OCI-LY7 (cell line): ENCODE measurements at regions not wholly inside any gene's neighbourhood (a gene's known extent, or its start where the extent isn't known, plus 50 kb on each side); places are given as distances from the start of the nearest gene placed in this dataset.

Experiments used
- BruUV-seq: library from RNA; stranded (reverse); fragments of 400-500 nt; replicated peaks from 2 replicates; lab custom pipeline; 2021; lab: Mats Ljungman, UMichigan
- CTCF ChIA-PET: fragments of 300-600 bp; sonication (Branson Sonifier 250); formaldehyde crosslinking; loops from one replicate; lab custom pipeline; 2022; ENCODE audit warnings: antibody characterized with exemption; ENCODE audit not compliant: unreplicated experiment; lab: Charles Lee
- POLR2A ChIA-PET: fragments of 300-600 bp; sonication (Branson Sonifier 250); formaldehyde crosslinking; loops from one replicate; lab custom pipeline; 2022; ENCODE audit warnings: antibody characterized with exemption; lab: Charles Lee
- DNase-seq: peaks from one replicate; pipeline ENCODE4 v3.0.0-alpha.2; 2015; ENCODE audit warnings: low spot score
- H2AFZ ChIP-seq: fragments of 200-600 bp; sonication (generic), shearing (Covaris generic); 2 replicates; pipeline ENCODE4 v1.6.1; 2014; ENCODE audit warnings: mild to moderate bottlenecking, antibody characterized with exemption, low read length, moderate library complexity
- H3K27ac ChIP-seq: fragments of 200-600 bp; sonication (generic); 2 replicates; pipeline ENCODE4 v1.5.1; 2014; ENCODE audit warnings: mixed run types, low read depth, mild to moderate bottlenecking, moderate library complexity, low read length, inconsistent platforms; ENCODE audit not compliant: poor library complexity, severe bottlenecking
- H3K36me3 ChIP-seq: fragments of 200-600 bp; sonication (generic); 2 replicates; pipeline ENCODE4 v1.6.1; 2014; ENCODE audit warnings: mild to moderate bottlenecking, antibody characterized with exemption, low read length, moderate library complexity, mixed read lengths; ENCODE audit not compliant: insufficient read depth
- H3K4me1 ChIP-seq: fragments of 200-600 bp; sonication (generic); 2 replicates; pipeline ENCODE4 v1.5.1; 2014; ENCODE audit warnings: mild to moderate bottlenecking, low read length; ENCODE audit not compliant: insufficient read depth, poor library complexity, severe bottlenecking
- H3K4me2 ChIP-seq: fragments of 200-600 bp; sonication (generic); 2 replicates; pipeline ENCODE4 v1.6.1; 2014; ENCODE audit warnings: mild to moderate bottlenecking, low read length
- H3K4me3 ChIP-seq: fragments of 200-600 bp; sonication (generic); 2 replicates; pipeline ENCODE4 v1.5.1; 2014; ENCODE audit warnings: mild to moderate bottlenecking, low read depth, low read length; ENCODE audit not compliant: poor library complexity, severe bottlenecking
- H3K79me2 ChIP-seq: fragments of 200-600 bp; sonication (generic); 2 replicates; pipeline ENCODE4 v1.6.1; 2016; ENCODE audit warnings: low read depth, mild to moderate bottlenecking, low read length, moderate library complexity, mixed read lengths; ENCODE audit not compliant: insufficient read depth
- H3K9me2 ChIP-seq: fragments of 200-600 bp; sonication (generic); 2 replicates; pipeline ENCODE4 v1.6.1; 2016; ENCODE audit warnings: mild to moderate bottlenecking, low read length, mixed read lengths; ENCODE audit not compliant: insufficient read depth
- H3K9me3 ChIP-seq: fragments of 200-600 bp; sonication (generic); 2 replicates; pipeline ENCODE4 v1.6.1; 2014; ENCODE audit warnings: mild to moderate bottlenecking, mixed run types, low read length, mixed read lengths
- H4K20me1 ChIP-seq: fragments of 200-600 bp; sonication (generic); 2 replicates; pipeline ENCODE4 v1.6.1; 2014; ENCODE audit warnings: mild to moderate bottlenecking, antibody characterized with exemption, low read length, moderate library complexity, mixed read lengths; ENCODE audit not compliant: insufficient read depth
- EZH2phosphoT487 ChIP-seq: fragments of 200-600 bp; sonication (generic); IDR thresholded peaks from 2 replicates; pipeline ENCODE4 v1.6.1; 2018; ENCODE audit warnings: low read depth, borderline replicate concordance, mild to moderate bottlenecking, mixed run types, antibody characterized with exemption, low read length, moderate library complexity, mixed read lengths
- intact Hi-C: fragments of 100-400 bp; cut with micrococcal nuclease; formaldehyde crosslinking; loops from one replicate; pipeline ENCODE4 v1.10.0; 2022; ENCODE audit not compliant: unreplicated experiment
- TF ChIP-seq, protein P1 (sequence below): fragments of 200-600 bp; sonication (generic); conservative IDR thresholded peaks from 2 replicates; pipeline ENCODE4 v1.5.1; 2014; ENCODE audit warnings: mild to moderate bottlenecking, antibody characterized with exemption, low read length, moderate library complexity, mixed read lengths

GRCh38 chr14:29465095-29465494, 462.6 kb downstream of the PRKD1 start:
- DNase-seq: no peak
- Histone ChIP-seq H3K27ac (no peak overlapping the region), H3K79me2 (no peaks in the 10 kb centered on the region), H3K9me2 (no peaks in the 10 kb centered on the region), H3K9me3 (no peaks in the 10 kb centered on the region), H3K4me1 (no peaks in the 10 kb centered on the region), H3K4me3 (no peak overlapping the region), H3K4me2 (no peak overlapping the region), H3K36me3 (no peaks in the 10 kb centered on the region), H2AFZ (no peak overlapping the region), H4K20me1 (no peaks in the 10 kb centered on the region)
- ChIA-PET POLR2A (no interaction called here), CTCF (no interaction called here)
- no TSS peak for BruUV-seq
- intact Hi-C loops: no loop called here
- TF ChIP-seq, protein P1, sequence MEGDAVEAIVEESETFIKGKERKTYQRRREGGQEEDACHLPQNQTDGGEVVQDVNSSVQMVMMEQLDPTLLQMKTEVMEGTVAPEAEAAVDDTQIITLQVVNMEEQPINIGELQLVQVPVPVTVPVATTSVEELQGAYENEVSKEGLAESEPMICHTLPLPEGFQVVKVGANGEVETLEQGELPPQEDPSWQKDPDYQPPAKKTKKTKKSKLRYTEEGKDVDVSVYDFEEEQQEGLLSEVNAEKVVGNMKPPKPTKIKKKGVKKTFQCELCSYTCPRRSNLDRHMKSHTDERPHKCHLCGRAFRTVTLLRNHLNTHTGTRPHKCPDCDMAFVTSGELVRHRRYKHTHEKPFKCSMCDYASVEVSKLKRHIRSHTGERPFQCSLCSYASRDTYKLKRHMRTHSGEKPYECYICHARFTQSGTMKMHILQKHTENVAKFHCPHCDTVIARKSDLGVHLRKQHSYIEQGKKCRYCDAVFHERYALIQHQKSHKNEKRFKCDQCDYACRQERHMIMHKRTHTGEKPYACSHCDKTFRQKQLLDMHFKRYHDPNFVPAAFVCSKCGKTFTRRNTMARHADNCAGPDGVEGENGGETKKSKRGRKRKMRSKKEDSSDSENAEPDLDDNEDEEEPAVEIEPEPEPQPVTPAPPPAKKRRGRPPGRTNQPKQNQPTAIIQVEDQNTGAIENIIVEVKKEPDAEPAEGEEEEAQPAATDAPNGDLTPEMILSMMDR: no peak

DNA sequence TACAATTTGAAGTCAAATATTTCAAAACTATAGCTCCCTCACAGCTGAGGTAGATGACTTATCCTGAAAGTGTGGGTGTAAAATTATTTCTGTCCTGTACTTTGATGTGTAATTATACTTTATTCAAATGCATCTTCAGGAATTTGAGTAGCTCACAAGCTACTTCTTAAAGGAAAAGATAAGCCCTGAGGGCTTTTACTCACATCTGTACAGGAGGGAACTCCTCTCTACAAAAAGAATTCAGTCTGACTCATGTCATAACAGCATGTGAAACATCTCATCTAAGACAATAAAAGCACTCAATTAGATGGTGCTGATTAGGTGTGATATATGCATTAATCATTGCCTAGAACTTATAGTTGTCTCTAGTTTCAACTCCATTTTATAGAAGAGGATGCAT, 452.0 kb downstream of the PRKD1 start:
- Histone ChIP-seq H3K36me3 (no peaks in the 10 kb centered on the region), H3K4me2 (no peak overlapping the region), H3K27ac (no peak overlapping the region), H3K9me3 (0 out of 2 replicates have a peak, but pooled peaks cover 3% of the 10 kb centered on the region), H3K4me3 (no peak overlapping the region), H3K4me1 (no peaks in the 10 kb centered on the region), H3K9me2 (no peaks in the 10 kb centered on the region), H2AFZ (no peak overlapping the region), H4K20me1 (no peaks in the 10 kb centered on the region), H3K79me2 (no peaks in the 10 kb centered on the region)
- no TSS peak for BruUV-seq
- ChIA-PET POLR2A (interaction anchor here (0.6 to 1.6 kb wide), 2 partner anchors 12 to 68 kb away, joined by 3 to 4 read pairs; no protein-coding TSS in a partner anchor), CTCF (interaction anchor here (0.7 kb wide), 1 partner anchor 11 kb away, joined by 3 read pairs; no protein-coding TSS in a partner anchor)
- TF ChIP-seq, protein P1: no peak
- no peak for TF ChIP-seq EZH2phosphoT487
- DNase-seq: no peak
- intact Hi-C loops: no loop called here

GRCh38 chr14:29486132-29486531, 441.5 kb downstream of the PRKD1 start:
- POLR2A ChIA-PET: no interaction called here
- no peaks in the 10 kb centered on the region for H3K79me2 ChIP-seq
- no peaks in the 10 kb centered on the region for H3K9me2 ChIP-seq

More at GRCh38 chr14:29486132-29486531, 441.5 kb downstream of the PRKD1 start:
- CTCF ChIA-PET: no interaction called here
- intact Hi-C loops: no loop called here
- Histone ChIP-seq H3K4me2 (no peak overlapping the region), H3K9me3 (no peaks in the 10 kb centered on the region), H3K4me1 (no peaks in the 10 kb centered on the region), H4K20me1 (no peaks in the 10 kb centered on the region), H3K36me3 (no peaks in the 10 kb centered on the region), H2AFZ (no peak overlapping the region), H3K27ac (no peak overlapping the region), H3K4me3 (no peak overlapping the region)
- TF ChIP-seq EZH2phosphoT487: no peak
- TF ChIP-seq, protein P1: no peak
- BruUV-seq: no TSS peak
- no peak for DNase-seq
